PC-3 (cell line): ENCODE measurements at regions not wholly inside any gene's neighbourhood (a gene's known extent, or its start where the extent isn't known, plus 50 kb on each side); places are given as distances from the start of the nearest gene placed in this dataset.

Experiments
- ATAC-seq: fragments of 200-7000 bp; cut with Tn5 transposase; 2 replicates; pipeline ENCODE4 v1.9.1; 2020; ENCODE audit warnings: mild to moderate bottlenecking, moderate library complexity
- BruUV-seq: library from RNA; stranded (reverse); fragments of 400-500 nt; replicated peaks from 2 replicates; lab custom pipeline; 2021; lab: Mats Ljungman, UMichigan
- CTCF ChIA-PET: fragments of 300-600 bp; sonication (Branson Sonifier 250); formaldehyde crosslinking; loops from one replicate; lab custom pipeline; 2022; ENCODE audit warnings: antibody characterized with exemption; lab: Charles Lee
- POLR2A ChIA-PET: fragments of 300-600 bp; sonication (Branson Sonifier 250); formaldehyde crosslinking; loops from one replicate; lab custom pipeline; 2022; ENCODE audit warnings: antibody characterized with exemption; ENCODE audit not compliant: unreplicated experiment; lab: Charles Lee
- DNase-seq: peaks from one replicate; pipeline ENCODE4 v3.0.0-alpha.2; 2015
- H2AFZ ChIP-seq: fragments of 300-600 bp; sonication (generic); 2 replicates; pipeline ENCODE4 v1.6.0; 2016; ENCODE audit warnings: antibody characterized with exemption, low read length
- H3F3A ChIP-seq: fragments of 300-600 bp; sonication (generic); one replicate; pipeline ENCODE4 v1.6.0; 2017; ENCODE audit warnings: antibody characterized with exemption, low read length, control low read depth, mild to moderate bottlenecking; ENCODE audit not compliant: unreplicated experiment
- H3K27ac ChIP-seq: fragments of 300-600 bp; sonication (generic); 2 replicates; pipeline ENCODE4 v1.5.1; 2016; ENCODE audit warnings: mild to moderate bottlenecking, low read length
- H3K27me3 ChIP-seq: fragments of 300-600 bp; sonication (generic); 2 replicates; pipeline ENCODE4 v1.6.1; 2016; ENCODE audit warnings: low read length, mixed read lengths
- H3K36me3 ChIP-seq: fragments of 300-600 bp; sonication (generic); 2 replicates; pipeline ENCODE4 v1.6.1; 2016; ENCODE audit warnings: low read depth, mixed run types, low read length, mixed read lengths
- H3K4me1 ChIP-seq: fragments of 300-600 bp; sonication (generic); 2 replicates; pipeline ENCODE4 v1.5.1; 2016; ENCODE audit warnings: low read length; ENCODE audit not compliant: insufficient read depth
- H3K4me2 ChIP-seq: fragments of 300-600 bp; sonication (generic); 2 replicates; pipeline ENCODE4 v1.6.0; 2016; ENCODE audit warnings: low read length
- H3K4me3 ChIP-seq: fragments of 300-600 bp; sonication (generic); 2 replicates; pipeline ENCODE4 v1.5.1; 2016; ENCODE audit warnings: mild to moderate bottlenecking, low read length, mixed read lengths
- H3K79me2 ChIP-seq: fragments of 300-600 bp; sonication (generic); 2 replicates; pipeline ENCODE4 v1.6.1; 2017; ENCODE audit warnings: low read length, mixed read lengths
- H3K9ac ChIP-seq: fragments of 300-600 bp; sonication (generic); 2 replicates; pipeline ENCODE4 v1.6.0; 2016; ENCODE audit warnings: mild to moderate bottlenecking, low read length
- H3K9me2 ChIP-seq: fragments of 300-600 bp; sonication (generic); replicated peaks from 2 replicates; pipeline ENCODE4 v1.6.1; 2016; ENCODE audit warnings: mixed run types, low read length, mixed read lengths
- H3K9me3 ChIP-seq: fragments of 300-600 bp; sonication (generic); 2 replicates; pipeline ENCODE4 v1.6.1; 2016; ENCODE audit warnings: low read length, mixed read lengths
- H4K20me1 ChIP-seq: fragments of 300-600 bp; sonication (generic); 2 replicates; pipeline ENCODE4 v1.6.1; 2016; ENCODE audit warnings: low read length, mixed read lengths
- CTCF ChIP-seq: fragments of 300-600 bp; sonication (generic); conservative IDR thresholded peaks from 2 replicates; pipeline ENCODE4 v1.5.1; 2017; ENCODE audit warnings: antibody characterized with exemption, low read depth, mild to moderate bottlenecking, low read length
- EZH2 ChIP-seq: fragments of 300-600 bp; sonication (generic); IDR thresholded peaks from one replicate; pipeline ENCODE4 v1.6.1; 2017; ENCODE audit warnings: antibody characterized with exemption, mild to moderate bottlenecking, low read length; ENCODE audit not compliant: unreplicated experiment
- EZH2phosphoT487 ChIP-seq: fragments of 300-600 bp; sonication (generic); IDR thresholded peaks from 2 replicates; pipeline ENCODE4 v1.6.1; 2018; ENCODE audit warnings: mild to moderate bottlenecking, antibody characterized with exemption, low read length, borderline replicate concordance
- intact Hi-C: fragments of 100-400 bp; cut with micrococcal nuclease; formaldehyde crosslinking; loops from 2 replicates; pipeline ENCODE4 v1.9.0; 2023

- Histone ChIP-seq H3K79me2 (no peaks in the 10 kb centered on the region), H3K27me3 (no peaks in the 10 kb centered on the region), H4K20me1 (no peaks in the 10 kb centered on the region), H3K4me1 (peaks cover 10% of the 10 kb centered on the region; the same call in 1 of the 2 replicates), H3K9me2 (no peaks in the 10 kb centered on the region), H3K27ac (no peak overlapping the region), H3K4me2 (no peak overlapping the region), H3K36me3 (no peaks in the 10 kb centered on the region), H2AFZ (no peak overlapping the region), H3K4me3 (no peak overlapping the region), H3K9ac (no peak overlapping the region), H3K9me3 (no peaks in the 10 kb centered on the region), H3F3A (no peaks in the 10 kb centered on the region)
- TF ChIP-seq EZH2phosphoT487 (no peak), EZH2 (no peak), CTCF (no peak)
- intact Hi-C loops, result no loop called here
- POLR2A ChIA-PET, result no interaction called here
- CTCF ChIA-PET, result no interaction called here
- peak; percentile 73 for DNase-seq
- BruUV-seq, result no TSS peak
- no peak for ATAC-seq
These were observed 1046.4 kb downstream of the NTRK3 start for GRCh38 chr15:87209891-87210689.

DNA sequence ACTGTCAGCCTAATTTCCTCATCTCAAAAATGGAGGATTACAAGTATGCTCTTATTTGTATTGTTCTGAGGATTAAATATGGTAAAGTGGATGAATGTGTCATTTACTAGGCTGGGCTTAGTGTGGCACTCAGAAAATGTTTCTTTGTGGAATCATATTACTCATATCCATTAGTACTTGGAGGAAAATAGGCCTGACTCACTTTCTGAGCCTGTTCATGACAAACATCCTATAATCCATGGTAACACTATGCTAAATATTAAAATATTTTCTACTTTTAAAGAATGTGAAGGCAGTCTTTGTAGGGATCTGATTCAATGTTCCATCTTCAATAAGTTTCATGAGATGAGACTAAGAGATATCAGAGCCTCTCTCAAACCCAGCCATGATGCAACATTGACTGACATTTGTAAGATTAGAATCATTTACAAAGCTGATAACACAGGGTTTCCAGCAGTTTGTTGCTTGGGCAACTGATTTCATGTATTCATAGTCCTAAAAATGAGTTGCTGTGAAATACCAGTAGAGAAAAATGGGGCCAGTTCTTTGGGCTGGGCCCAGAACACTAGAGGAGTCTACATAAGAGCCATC lies 1048.5 kb downstream of the NTRK3 start:
- CTCF ChIA-PET, result no interaction called here
- H3K27ac ChIP-seq, result peak overlapping the region; percentile 62

More for the DNA sequence above, 1048.5 kb downstream of the NTRK3 start:
- no peak for ATAC-seq
- no peak overlapping the region for H3K9ac ChIP-seq
- intact Hi-C loops, result no loop called here
- POLR2A ChIA-PET, result no interaction called here
- no peak overlapping the region for H3K4me3 ChIP-seq
- no peaks in the 10 kb centered on the region for H4K20me1 ChIP-seq
- no peaks in the 10 kb centered on the region for H3F3A ChIP-seq
- no peaks in the 10 kb centered on the region for H3K36me3 ChIP-seq
- no peak overlapping the region for H3K4me2 ChIP-seq
- H3K9me2 ChIP-seq, result no peaks in the 10 kb centered on the region
- H2AFZ ChIP-seq, result no peak overlapping the region
- H3K9me3 ChIP-seq, result no peaks in the 10 kb centered on the region
- no peaks in the 10 kb centered on the region for H3K27me3 ChIP-seq
- TF ChIP-seq CTCF (no peak), EZH2 (no peak), EZH2phosphoT487 (no peak)
- H3K4me1 ChIP-seq, result peaks cover 10% of the 10 kb centered on the region; the same call in 1 of the 2 replicates
- no TSS peak for BruUV-seq
- peak; percentile 70 for DNase-seq
- H3K79me2 ChIP-seq, result no peaks in the 10 kb centered on the region
